ENCODE measurements at regions not wholly inside any gene's neighbourhood (a gene's known extent, or its start where the extent isn't known, plus 50 kb on each side); places are given as distances from the start of the nearest gene placed in this dataset.

DNA sequence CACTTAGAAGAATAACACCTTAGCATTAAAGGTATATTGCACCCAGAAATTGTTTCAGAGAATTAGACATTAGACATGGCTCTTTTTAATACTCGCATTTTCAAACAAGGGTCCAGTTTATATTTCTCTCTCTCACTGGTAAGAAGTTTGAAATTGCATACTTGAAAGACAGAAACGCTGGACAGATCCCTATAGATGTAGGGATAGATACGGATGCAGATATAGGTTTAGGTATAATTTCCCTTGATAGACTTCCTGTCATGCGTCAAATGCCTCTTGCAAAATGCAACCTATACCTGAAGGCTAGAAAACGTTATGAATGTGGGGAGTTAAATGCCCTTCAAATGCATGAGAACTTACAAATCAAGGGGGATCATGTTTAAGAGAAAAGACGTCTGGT is 99.4 kb upstream of the BCL6 start:
- CTCF ChIA-PET: no interaction called here
- Histone ChIP-seq H3K27ac (ENCODE audit: insufficient read depth, low read depth, low read length) (no peak overlapping the region), H3K36me3 (ENCODE audit: control insufficient read depth in 2 of 2, extremely low read depth in 1 of 2, insufficient read depth in 2 of 2, low read length in 2 of 2) (no peaks in the 10 kb centered on the region), H3K9me1 (replicated peaks; ENCODE audit: control insufficient read depth, extremely low read depth, insufficient read depth, low read length) (no peaks in the 10 kb centered on the region), H3K4me1 (ENCODE audit: control insufficient read depth, extremely low read depth, insufficient read depth, low read length) (no peaks in the 10 kb centered on the region), H4K20me1 (replicated peaks; ENCODE audit: control insufficient read depth, extremely low read depth, insufficient read depth, low read length) (no peaks in the 10 kb centered on the region), H3K4me3 (replicated peaks in 1 of 3; ENCODE audit: insufficient read depth in 1 of 3, low read depth in 1 of 3, low read length in 3 of 3) (no peak overlapping the region), H3K9me3 (replicated peaks; ENCODE audit: control insufficient read depth, insufficient read depth, low read length) (no peaks in the 10 kb centered on the region), H3K9ac (replicated peaks; ENCODE audit: extremely low read depth, insufficient read depth, low read length) (no peak overlapping the region), H3K27me3 (ENCODE audit: control insufficient read depth in 2 of 2, insufficient read depth in 2 of 2, low read length in 2 of 2) (peaks cover 0 to 11% of the 10 kb centered on the region in 2 experiments), H2AFZ (ENCODE audit: low read depth, low read length) (no peak overlapping the region), H3K4me2 (ENCODE audit: insufficient read depth, low read length) (no peak overlapping the region), H3K79me2 (ENCODE audit: control insufficient read depth, insufficient read depth, low read length) (no peaks in the 10 kb centered on the region)
- TF ChIP-seq, protein P1, sequence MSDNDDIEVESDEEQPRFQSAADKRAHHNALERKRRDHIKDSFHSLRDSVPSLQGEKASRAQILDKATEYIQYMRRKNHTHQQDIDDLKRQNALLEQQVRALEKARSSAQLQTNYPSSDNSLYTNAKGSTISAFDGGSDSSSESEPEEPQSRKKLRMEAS (IDR thresholded peaks at IDR 0.05; ENCODE audit: insufficient read depth, insufficient read length): no peak
- dilution Hi-C loops (cut with MboI; ENCODE audit: extremely low pct_ligation_motif_present, low sequenced_read_pairs) (no loop called here), intact Hi-C loops (cut with micrococcal nuclease) (no loop called here)
- no TSS peak for BruUV-seq (replicated peaks)
- POLR2A ChIA-PET: no interaction called here
- DNase-seq (ENCODE audit: low read depth, low spot score) (no peak), FAIRE-seq (no peak)

DNA sequence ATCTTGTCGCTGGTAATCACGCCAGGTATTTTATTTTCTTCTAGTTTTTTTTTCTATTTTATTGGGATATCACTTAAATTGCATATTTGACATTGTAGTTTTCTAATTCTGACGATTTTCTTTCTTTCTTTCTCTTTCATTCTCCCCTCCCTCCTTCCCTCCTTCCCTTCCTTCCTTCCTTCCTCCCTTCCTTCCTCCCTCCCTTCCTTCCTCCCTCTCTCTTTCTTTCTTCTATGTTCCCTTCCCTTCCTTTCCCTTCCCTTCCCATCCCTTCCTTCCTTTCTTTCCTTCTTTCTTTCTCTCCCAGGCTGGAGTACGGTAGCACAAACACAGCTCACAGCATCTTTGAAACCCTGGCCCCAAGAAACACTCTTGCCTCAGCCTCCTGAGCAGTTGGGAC is 100.6 kb upstream of the BCL6 start:
- H3K4me3 ChIP-seq (replicated peaks in 1 of 3; ENCODE audit: insufficient read depth in 1 of 3, low read depth in 1 of 3, low read length in 3 of 3): no peak overlapping the region
- ChIA-PET POLR2A (no interaction called here), CTCF (interaction anchor here (0.8 kb wide), 1 partner anchor 33 kb away, joined by 3 read pairs; no protein-coding TSS in a partner anchor)
- H3K4me2 ChIP-seq (ENCODE audit: insufficient read depth, low read length): no peak overlapping the region
- no peak overlapping the region for H3K9ac ChIP-seq (replicated peaks; ENCODE audit: extremely low read depth, insufficient read depth, low read length)
- TF ChIP-seq POLR2AphosphoS5 (IDR thresholded peaks at IDR 0.05; ENCODE audit: insufficient read depth, low read depth, low read length): no peak
- H2AFZ ChIP-seq (ENCODE audit: low read depth, low read length): no peak overlapping the region
- FAIRE-seq (no peak), DNase-seq (ENCODE audit: low read depth, low spot score) (no peak)
- H3K4me1 ChIP-seq (ENCODE audit: control insufficient read depth, extremely low read depth, insufficient read depth, low read length): no peaks in the 10 kb centered on the region
- no TSS peak for BruUV-seq (replicated peaks)
- H3K9me1 ChIP-seq (replicated peaks; ENCODE audit: control insufficient read depth, extremely low read depth, insufficient read depth, low read length): no peaks in the 10 kb centered on the region
- peaks cover 0 to 11% of the 10 kb centered on the region in 2 experiments for H3K27me3 ChIP-seq (ENCODE audit: control insufficient read depth in 2 of 2, insufficient read depth in 2 of 2, low read length in 2 of 2)
- H3K27ac ChIP-seq (ENCODE audit: insufficient read depth, low read depth, low read length): no peak overlapping the region
- H3K36me3 ChIP-seq (ENCODE audit: control insufficient read depth in 2 of 2, extremely low read depth in 1 of 2, insufficient read depth in 2 of 2, low read length in 2 of 2): no peaks in the 10 kb centered on the region
- intact Hi-C loops (cut with micrococcal nuclease): no loop called here
- H3K79me2 ChIP-seq (ENCODE audit: control insufficient read depth, insufficient read depth, low read length): no peaks in the 10 kb centered on the region
- H4K20me1 ChIP-seq (replicated peaks; ENCODE audit: control insufficient read depth, extremely low read depth, insufficient read depth, low read length): no peaks in the 10 kb centered on the region
- dilution Hi-C loops (cut with MboI; ENCODE audit: extremely low pct_ligation_motif_present, low sequenced_read_pairs): no loop called here
- H3K9me3 ChIP-seq (replicated peaks; ENCODE audit: control insufficient read depth, insufficient read depth, low read length): no peaks in the 10 kb centered on the region
